Breast epithelium (tissue), 3 donors: ENCODE measurements at regions not wholly inside any gene's neighbourhood (a gene's known extent, or its start where the extent isn't known, plus 50 kb on each side); places are given as distances from the start of the nearest gene placed in this dataset.

Experiments used
- POLR2AphosphoS5 ChIP-seq, 3 donors: sonication (generic); formaldehyde crosslinking; IDR thresholded peaks; one replicate each; pipeline ENCODE4 v1.6.1; 2017; ENCODE audit warnings: antibody characterized with exemption in 3 of 3
- TF ChIP-seq, protein P1 (sequence below), 3 donors: fragments of 450-650 bp; IDR thresholded peaks; one replicate each; pipeline ENCODE4 v1.5.1; 2016 to 2017; ENCODE audit warnings: antibody characterized with exemption in 3 of 3, mild to moderate bottlenecking in 3 of 3, moderate library complexity in 3 of 3

DNA sequence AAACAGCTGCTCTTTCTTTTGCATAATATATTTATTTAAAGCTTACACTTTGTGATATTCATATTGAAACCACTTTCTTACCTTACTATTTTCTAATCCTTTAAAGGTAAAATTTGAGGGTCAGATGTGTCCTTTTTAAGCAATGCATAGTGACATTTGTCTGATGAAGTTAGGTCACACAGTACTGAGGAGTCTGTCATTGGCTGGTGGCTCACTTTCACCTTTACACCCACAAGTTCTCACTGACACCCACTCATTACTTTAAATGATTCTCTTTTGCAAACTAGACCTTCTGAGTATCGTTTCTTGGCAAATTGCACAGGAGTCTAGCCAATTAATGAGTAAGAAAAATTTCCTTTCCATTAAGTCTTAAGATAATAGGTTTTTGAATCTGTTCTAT lies 758.3 kb upstream of the ARPP21 start:
- TF ChIP-seq POLR2AphosphoS5 (IDR thresholded peaks at IDR 0.05), result no peak
- TF ChIP-seq, protein P1, sequence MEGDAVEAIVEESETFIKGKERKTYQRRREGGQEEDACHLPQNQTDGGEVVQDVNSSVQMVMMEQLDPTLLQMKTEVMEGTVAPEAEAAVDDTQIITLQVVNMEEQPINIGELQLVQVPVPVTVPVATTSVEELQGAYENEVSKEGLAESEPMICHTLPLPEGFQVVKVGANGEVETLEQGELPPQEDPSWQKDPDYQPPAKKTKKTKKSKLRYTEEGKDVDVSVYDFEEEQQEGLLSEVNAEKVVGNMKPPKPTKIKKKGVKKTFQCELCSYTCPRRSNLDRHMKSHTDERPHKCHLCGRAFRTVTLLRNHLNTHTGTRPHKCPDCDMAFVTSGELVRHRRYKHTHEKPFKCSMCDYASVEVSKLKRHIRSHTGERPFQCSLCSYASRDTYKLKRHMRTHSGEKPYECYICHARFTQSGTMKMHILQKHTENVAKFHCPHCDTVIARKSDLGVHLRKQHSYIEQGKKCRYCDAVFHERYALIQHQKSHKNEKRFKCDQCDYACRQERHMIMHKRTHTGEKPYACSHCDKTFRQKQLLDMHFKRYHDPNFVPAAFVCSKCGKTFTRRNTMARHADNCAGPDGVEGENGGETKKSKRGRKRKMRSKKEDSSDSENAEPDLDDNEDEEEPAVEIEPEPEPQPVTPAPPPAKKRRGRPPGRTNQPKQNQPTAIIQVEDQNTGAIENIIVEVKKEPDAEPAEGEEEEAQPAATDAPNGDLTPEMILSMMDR (IDR thresholded peaks at IDR 0.05), result no peak
